ENCODE measurements at regions not wholly inside any gene's neighbourhood (a gene's known extent, or its start where the extent isn't known, plus 50 kb on each side); places are given as distances from the start of the nearest gene placed in this dataset.

- no peak overlapping the region for H3K4me3 ChIP-seq
- TF ChIP-seq CTCF (IDR thresholded peaks at IDR 0.05): no peak
- no peaks in the 10 kb centered on the region for H3K4me1 ChIP-seq (ENCODE audit: low read depth)
- no peaks in the 10 kb centered on the region for H3K9me3 ChIP-seq
- DNase-seq: no peak
- intact Hi-C loops (cut with DNase I, micrococcal nuclease): loop anchor here (5.0 to 10.0 kb wide), 2 partner anchors 114 to 117 kb away; no protein-coding TSS in a partner anchor
- ATAC-seq: peak; percentile 78
- H3K36me3 ChIP-seq (ENCODE audit: low read depth): no peaks in the 10 kb centered on the region
Measured at GRCh38 chr2:205889114-205889513, 196.9 kb downstream of the INO80D start.

- no peak for DNase-seq
- ATAC-seq: no peak
Measured at GRCh38 chr2:205887637-205888036, 198.3 kb downstream of the INO80D start.

GRCh38 chr2:205885492-205886099, 200.4 kb downstream of the INO80D start:
- H3K36me3 ChIP-seq (ENCODE audit: low read depth): no peaks in the 10 kb centered on the region
- peak; percentile 86 to 95 (median 92) for DNase-seq
- no peaks in the 10 kb centered on the region for H3K4me1 ChIP-seq (ENCODE audit: low read depth)
- ATAC-seq: peak; percentile 95
- TF ChIP-seq CTCF (IDR thresholded peaks at IDR 0.05): peak; percentile 84
- H3K9me3 ChIP-seq: no peaks in the 10 kb centered on the region
- H3K4me3 ChIP-seq: no peak overlapping the region
- intact Hi-C loops (cut with DNase I, micrococcal nuclease): loop anchor here (5.0 to 10.0 kb wide), 2 partner anchors 111 to 113 kb away; no protein-coding TSS in a partner anchor

More at GRCh38 chr2:205887637-205888036, 198.3 kb downstream of the INO80D start:
- H3K36me3 ChIP-seq (ENCODE audit: low read depth): no peaks in the 10 kb centered on the region
- intact Hi-C loops (cut with DNase I, micrococcal nuclease): loop anchor here (5.0 to 10.0 kb wide), 2 partner anchors 113 to 115 kb away; no protein-coding TSS in a partner anchor
- H3K4me3 ChIP-seq: no peak overlapping the region
- no peaks in the 10 kb centered on the region for H3K4me1 ChIP-seq (ENCODE audit: low read depth)
- TF ChIP-seq CTCF (IDR thresholded peaks at IDR 0.05): no peak
- no peaks in the 10 kb centered on the region for H3K9me3 ChIP-seq

DNA sequence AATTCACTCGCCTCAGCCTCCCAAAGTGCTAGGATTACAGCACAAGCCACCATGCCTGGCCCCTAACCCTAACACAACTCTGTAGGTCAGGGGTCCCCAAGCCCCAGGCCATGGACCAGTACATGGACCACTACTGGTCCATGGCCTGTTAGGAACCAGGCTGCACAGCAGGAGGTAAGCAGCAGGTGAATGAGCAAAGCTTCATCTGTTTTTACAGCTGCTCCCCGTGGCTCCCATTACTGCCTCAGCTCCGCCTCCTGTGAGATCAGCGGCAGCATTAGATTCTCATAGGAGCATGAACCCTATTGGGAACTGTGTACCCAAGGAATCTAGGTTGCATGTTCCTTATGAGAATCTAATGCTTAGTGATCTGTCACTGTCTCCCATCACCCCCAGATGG, 201.7 kb downstream of the NRP2 start:
- DNase-seq (no peak), ATAC-seq (no peak)
- no peaks in the 10 kb centered on the region for H3K4me1 ChIP-seq (ENCODE audit: low read depth)
- TF ChIP-seq CTCF (IDR thresholded peaks at IDR 0.05): no peak
- H3K36me3 ChIP-seq (ENCODE audit: low read depth): no peaks in the 10 kb centered on the region
- intact Hi-C loops (cut with DNase I, micrococcal nuclease): loop anchor here in 1 of 2 donors (10.0 kb wide), 1 partner anchor 109 kb away; no protein-coding TSS in a partner anchor
- no peaks in the 10 kb centered on the region for H3K9me3 ChIP-seq
- H3K4me3 ChIP-seq: no peak overlapping the region

GRCh38 chr2:205882806-205883425, 200.6 kb downstream of the NRP2 start:
- Histone ChIP-seq H3K4me1 (ENCODE audit: low read depth) (no peaks in the 10 kb centered on the region), H3K9me3 (no peaks in the 10 kb centered on the region), H3K36me3 (ENCODE audit: low read depth) (no peaks in the 10 kb centered on the region), H3K4me3 (no peak overlapping the region)
- ATAC-seq (no peak), DNase-seq (no peak)
- no peak for TF ChIP-seq CTCF (IDR thresholded peaks at IDR 0.05)
- intact Hi-C loops (cut with DNase I, micrococcal nuclease): loop anchor here in 1 of 2 donors (10.0 kb wide), 1 partner anchor 108 kb away; no protein-coding TSS in a partner anchor
